Spleen (tissue), 7 donors: ENCODE measurements at regions not wholly inside any gene's neighbourhood (a gene's known extent, or its start where the extent isn't known, plus 50 kb on each side); places are given as distances from the start of the nearest gene placed in this dataset.

Experiments
- POLR2A ChIP-seq, 3 donors: fragments of 450-650 bp; IDR thresholded peaks; one replicate each; pipeline ENCODE4 v1.5.1; 2017; ENCODE audit warnings: antibody characterized with exemption in 3 of 3, mild to moderate bottlenecking in 1 of 3
- POLR2AphosphoS5 ChIP-seq, 3 donors: sonication (generic); formaldehyde crosslinking; IDR thresholded peaks; one replicate each; pipeline ENCODE4 v1.5.1; 2017; ENCODE audit warnings: antibody characterized with exemption in 3 of 3
- TF ChIP-seq, protein P1 (sequence below), 11 experiments: fragments of 200-600 bp in 7 of 11; fragments of 450-650 bp in 4 of 11; sonication (generic) in 4 of 11; IDR thresholded peaks in 8 of 11; conservative IDR thresholded peaks in 3 of 11; 1 replicate in 7 of 11; 2 replicates in 4 of 11; pipeline versions ENCODE4 v1.4.0 to v1.8.0; 2016 to 2021; ENCODE audit warnings: antibody characterized with exemption in 11 of 11, inconsistent platforms in 4 of 11, mild to moderate bottlenecking in 1 of 11
- donor health status: DM: no; HTN: no; CAD: no; lungs with moderate emphysema.
- donor health status: DM: no; HTN: no; CAD: no.
- donor health status: DM: no; HTN: no; CAD: no.

DNA sequence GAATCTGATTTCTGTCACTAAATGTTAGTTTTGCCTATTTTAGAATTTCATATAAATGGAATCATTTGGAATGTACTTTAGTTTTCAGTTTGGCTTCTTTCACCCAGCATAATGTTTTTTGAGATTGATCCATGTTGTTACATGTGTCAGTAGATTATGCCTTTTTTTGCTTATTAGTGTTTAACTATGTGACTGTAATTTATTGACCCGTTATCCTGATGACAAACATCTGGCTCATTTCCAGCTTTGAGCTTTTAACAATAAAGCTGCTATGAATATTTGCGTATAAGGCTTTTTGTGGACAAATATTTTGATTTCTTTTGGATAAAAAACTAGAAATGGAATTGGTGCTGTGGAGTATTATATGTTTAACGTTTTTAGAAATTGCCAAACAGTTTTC lies 254.5 kb upstream of the CFAP20DC start:
- no peak for TF ChIP-seq POLR2A (IDR thresholded peaks at IDR 0.05)
- no peak for TF ChIP-seq POLR2AphosphoS5 (IDR thresholded peaks at IDR 0.05)
- TF ChIP-seq, protein P1, sequence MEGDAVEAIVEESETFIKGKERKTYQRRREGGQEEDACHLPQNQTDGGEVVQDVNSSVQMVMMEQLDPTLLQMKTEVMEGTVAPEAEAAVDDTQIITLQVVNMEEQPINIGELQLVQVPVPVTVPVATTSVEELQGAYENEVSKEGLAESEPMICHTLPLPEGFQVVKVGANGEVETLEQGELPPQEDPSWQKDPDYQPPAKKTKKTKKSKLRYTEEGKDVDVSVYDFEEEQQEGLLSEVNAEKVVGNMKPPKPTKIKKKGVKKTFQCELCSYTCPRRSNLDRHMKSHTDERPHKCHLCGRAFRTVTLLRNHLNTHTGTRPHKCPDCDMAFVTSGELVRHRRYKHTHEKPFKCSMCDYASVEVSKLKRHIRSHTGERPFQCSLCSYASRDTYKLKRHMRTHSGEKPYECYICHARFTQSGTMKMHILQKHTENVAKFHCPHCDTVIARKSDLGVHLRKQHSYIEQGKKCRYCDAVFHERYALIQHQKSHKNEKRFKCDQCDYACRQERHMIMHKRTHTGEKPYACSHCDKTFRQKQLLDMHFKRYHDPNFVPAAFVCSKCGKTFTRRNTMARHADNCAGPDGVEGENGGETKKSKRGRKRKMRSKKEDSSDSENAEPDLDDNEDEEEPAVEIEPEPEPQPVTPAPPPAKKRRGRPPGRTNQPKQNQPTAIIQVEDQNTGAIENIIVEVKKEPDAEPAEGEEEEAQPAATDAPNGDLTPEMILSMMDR (IDR thresholded peaks at IDR 0.05 in 8 of 11, conservative IDR thresholded peaks at IDR 0.05 in 3 of 11): no peak
